SU-DHL-6 (cell line): ENCODE measurements at regions not wholly inside any gene's neighbourhood (a gene's known extent, or its start where the extent isn't known, plus 50 kb on each side); places are given as distances from the start of the nearest gene placed in this dataset.

Experiments used
- CTCF ChIP-seq: fragments of 200-600 bp; sonication (generic); IDR thresholded peaks from one replicate; pipeline ENCODE4 v1.5.1; 2017; ENCODE audit warnings: antibody characterized with exemption, mild to moderate bottlenecking, low read length, moderate library complexity; ENCODE audit not compliant: insufficient read depth, poor library complexity, severe bottlenecking
- EZH2phosphoT487 ChIP-seq: fragments of 200-600 bp; sonication (generic), shearing (Covaris generic); conservative IDR thresholded peaks from 2 replicates; pipeline ENCODE4 v1.6.1; 2018; ENCODE audit warnings: mild to moderate bottlenecking, antibody characterized with exemption, low read length, moderate library complexity, mixed read lengths

- no peak for TF ChIP-seq CTCF
- TF ChIP-seq EZH2phosphoT487, result no peak
Measured at GRCh38 chr11:25628030-25628429, 703.9 kb upstream of the ANO3 start.
